IMR-90 (cell line): ENCODE measurements at regions not wholly inside any gene's neighbourhood (a gene's known extent, or its start where the extent isn't known, plus 50 kb on each side); places are given as distances from the start of the nearest gene placed in this dataset.

Experiments
- ATAC-seq: fragments of 200-7000 bp; cut with Tn5 transposase; 2 replicates; pipeline ENCODE4 v1.9.1; 2020; ENCODE audit warnings: low read depth, mild to moderate bottlenecking, moderate library complexity
- BruUV-seq: library from RNA; stranded (reverse); fragments of 400-500 nt; replicated peaks from 2 replicates; lab custom pipeline; 2021; lab: Mats Ljungman, UMichigan
- CTCF ChIA-PET: fragments of 300-600 bp; formaldehyde crosslinking; extraction: SDS; loops from one replicate; lab custom pipeline; 2021; ENCODE audit warnings: antibody characterized with exemption; lab: Yijun Ruan, JAX
- POLR2A ChIA-PET: fragments of 300-600 bp; sonication (Branson Sonifier 250); formaldehyde crosslinking; loops from one replicate; lab custom pipeline; 2022; ENCODE audit warnings: antibody characterized with exemption; ENCODE audit not compliant: unreplicated experiment; lab: Charles Lee
- DNase-seq: peaks from one replicate; pipeline ENCODE4 v3.0.0; 2013
- H2AFZ ChIP-seq: replicated peaks from 2 replicates; pipeline ENCODE3; 2013; ENCODE audit warnings: low read length, mild to moderate bottlenecking; ENCODE audit not compliant: poor library complexity
- H2AK5ac ChIP-seq: 2 replicates; pipeline ENCODE4 v1.6.1; 2013; ENCODE audit warnings: low read depth, low read length, inconsistent platforms
- H2AK9ac ChIP-seq: replicated peaks from 2 replicates; pipeline ENCODE3; 2013; ENCODE audit warnings: mild to moderate bottlenecking, low read depth, low read length, moderate library complexity; ENCODE audit not compliant: poor library complexity
- H2BK120ac ChIP-seq: 2 replicates; pipeline ENCODE4 v1.6.1; 2013; ENCODE audit warnings: low read depth, low read length, inconsistent platforms
- H2BK15ac ChIP-seq: 3 replicates; pipeline ENCODE4 v1.6.1; 2013; ENCODE audit warnings: low read depth, low read length, inconsistent platforms
- H2BK20ac ChIP-seq: 2 replicates; pipeline ENCODE4 v1.6.1; 2013; ENCODE audit warnings: low read depth, mild to moderate bottlenecking, inconsistent platforms, low read length, moderate library complexity
- H2BK5ac ChIP-seq: 2 replicates; pipeline ENCODE4 v1.6.1; 2013; ENCODE audit warnings: mild to moderate bottlenecking, low read depth, low read length, inconsistent platforms; ENCODE audit not compliant: poor library complexity, severe bottlenecking
- H3K14ac ChIP-seq: replicated peaks from 2 replicates; pipeline ENCODE4 v1.6.1; 2013; ENCODE audit warnings: low read depth, low read length, inconsistent platforms
- H3K18ac ChIP-seq: 2 replicates; pipeline ENCODE4 v1.6.1; 2013; ENCODE audit warnings: low read depth, low read length, control low read depth
- H3K23ac ChIP-seq: 2 replicates; pipeline ENCODE4 v1.6.1; 2013; ENCODE audit warnings: low read depth, low read length, inconsistent platforms
- H3K27ac ChIP-seq: 2 replicates; pipeline ENCODE4 v1.5.1; 2013; ENCODE audit warnings: mild to moderate bottlenecking, control low read depth, low read length; ENCODE audit not compliant: insufficient read depth
- H3K27me3 ChIP-seq: 2 replicates; pipeline ENCODE4 v1.6.1; 2013; ENCODE audit warnings: low read length; ENCODE audit not compliant: control insufficient read depth, insufficient read depth
- H3K36me3 ChIP-seq: 2 replicates; pipeline ENCODE4 v1.6.1; 2013; ENCODE audit warnings: low read length, mixed read lengths; ENCODE audit not compliant: control insufficient read depth, insufficient read depth
- H3K4ac ChIP-seq: 2 replicates; pipeline ENCODE4 v1.6.1; 2013; ENCODE audit warnings: low read depth, low read length, inconsistent platforms
- H3K4me1 ChIP-seq: 2 replicates; pipeline ENCODE4 v1.6.1; 2013; ENCODE audit warnings: low read length, mixed read lengths; ENCODE audit not compliant: control insufficient read depth, insufficient read depth
- H3K4me2 ChIP-seq: 2 replicates; pipeline ENCODE4 v1.6.1; 2013; ENCODE audit warnings: low read depth, mild to moderate bottlenecking, control low read depth, low read length, moderate library complexity
- H3K4me3 ChIP-seq: 2 replicates; pipeline ENCODE4 v1.5.1; 2013; ENCODE audit warnings: low read depth, mild to moderate bottlenecking, control low read depth, low read length, moderate library complexity; ENCODE audit not compliant: insufficient read depth
- H3K56ac ChIP-seq: 2 replicates; pipeline ENCODE4 v1.6.1; 2013; ENCODE audit warnings: low read length, inconsistent platforms; ENCODE audit not compliant: insufficient read depth; ENCODE audit errors: extremely low read depth
- H3K79me1 ChIP-seq, 2 experiments: 2 replicates each; pipeline ENCODE4 v1.6.1; 2013; ENCODE audit warnings: low read length in 2 of 2, inconsistent platforms in 1 of 2, low read depth in 1 of 2
- H3K9ac ChIP-seq: 2 replicates; pipeline ENCODE4 v1.6.1; 2013; ENCODE audit warnings: low read depth, low read length, control low read depth
- H3K9me1 ChIP-seq: 2 replicates; pipeline ENCODE4 v1.6.1; 2013; ENCODE audit warnings: low read length, inconsistent platforms; ENCODE audit not compliant: insufficient read depth
- H3K9me3 ChIP-seq: 2 replicates; pipeline ENCODE4 v1.6.1; 2013; ENCODE audit warnings: low read length; ENCODE audit not compliant: control insufficient read depth, insufficient read depth
- H4K20me1 ChIP-seq: 2 replicates; pipeline ENCODE4 v1.6.1; 2013; ENCODE audit warnings: low read length, inconsistent platforms; ENCODE audit not compliant: insufficient read depth
- H4K5ac ChIP-seq: 2 replicates; pipeline ENCODE4 v1.6.1; 2013; ENCODE audit warnings: mild to moderate bottlenecking, low read depth, low read length, control low read depth
- H4K8ac ChIP-seq, 2 experiments: 2 replicates each; pipeline ENCODE4 v1.6.1; 2013; ENCODE audit warnings: low read depth in 2 of 2, low read length in 2 of 2, control low read depth in 1 of 2, inconsistent platforms in 1 of 2
- H4K91ac ChIP-seq: 2 replicates; pipeline ENCODE4 v1.6.1; 2013; ENCODE audit warnings: low read depth, low read length, inconsistent platforms; ENCODE audit not compliant: insufficient read depth
- NFE2L2 ChIP-seq: fragments of 150-350 bp; IDR thresholded peaks from 2 replicates; pipeline ENCODE4 v1.6.1; 2016; ENCODE audit warnings: low read depth, mild to moderate bottlenecking, low read length
- SMC3 ChIP-seq: fragments of 150-350 bp; IDR thresholded peaks from 2 replicates; pipeline ENCODE4 v1.6.1; 2016; ENCODE audit warnings: low read depth, mild to moderate bottlenecking, antibody characterized with exemption, low read length, moderate library complexity
- WGBS, 2 experiments: methylation state at CpG; one replicate each; pipeline versions ENCODE4 v1.1.5 to v1.1.7; 2013; ENCODE audit warnings: missing lambda C conversion rate in 2 of 2; ENCODE audit not compliant: insufficient read length in 1 of 2; ENCODE audit errors: extremely low coverage in 2 of 2; 5-methylcytosine and 5-hydroxymethylcytosine counted together
- dilution Hi-C: fragments of 300-500 bp; cut with HindIII; formaldehyde crosslinking; loops from one replicate; pipeline ENCODE4 v1.14.3; 2018; ENCODE audit warnings: low sequenced_read_pairs; ENCODE audit not compliant: unreplicated experiment
- in situ Hi-C: fragments of 300-500 bp; cut with MboI; formaldehyde crosslinking; loops from 3 replicates; pipeline ENCODE4 v1.14.3; 2019; ENCODE audit warnings: low sequenced_read_pairs, inconsistent platforms, mixed read lengths
- intact Hi-C: fragments of 100-400 bp; cut with micrococcal nuclease; formaldehyde crosslinking; loops from 2 replicates; pipeline ENCODE4 v1.10.0; 2022
- TF ChIP-seq, protein P1 (sequence below): conservative IDR thresholded peaks from 2 replicates; pipeline ENCODE4 v1.5.1; 2012; ENCODE audit warnings: mild to moderate bottlenecking, low read depth, low read length, improper control_type of control experiment
- TF ChIP-seq, protein P2 (sequence below): fragments of 150-350 bp; IDR thresholded peaks from 2 replicates; pipeline ENCODE4 v1.6.1; 2016; ENCODE audit warnings: low read depth, mild to moderate bottlenecking, low read length, moderate library complexity, borderline replicate concordance

DNA sequence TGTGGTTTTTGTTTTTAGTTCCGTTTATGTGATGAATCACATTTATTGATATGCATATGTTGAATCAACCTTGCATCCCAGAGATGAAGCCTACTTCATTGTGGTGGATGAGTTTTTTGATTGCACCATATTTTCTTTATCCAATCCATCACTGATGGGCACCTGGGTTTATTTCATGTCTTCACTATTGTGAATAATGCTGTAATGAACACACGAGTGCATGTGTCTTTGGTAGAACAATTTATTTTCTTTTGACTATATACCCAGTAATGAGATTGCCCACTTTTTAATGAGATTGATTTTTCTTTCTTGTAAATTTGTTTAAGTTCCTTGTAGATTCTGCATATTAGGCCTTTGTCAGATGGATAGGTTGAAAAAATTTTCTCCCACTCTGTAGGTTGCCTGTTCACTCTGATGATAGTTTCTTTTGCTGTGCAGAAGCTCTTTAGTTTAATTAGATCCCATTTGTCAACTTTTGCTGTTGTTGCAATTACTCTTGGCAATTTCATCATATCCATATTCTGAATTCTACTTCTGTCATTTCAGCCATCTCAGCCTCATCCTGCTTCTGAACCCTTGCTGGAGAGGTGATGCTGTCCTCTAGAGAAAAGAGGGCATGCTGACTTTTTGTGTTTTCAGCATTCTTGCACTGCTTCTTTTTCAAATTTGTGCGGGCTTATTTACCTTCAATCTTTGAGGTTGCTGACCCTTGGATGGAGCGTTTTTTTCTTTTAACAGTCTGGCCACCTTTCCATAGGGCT, 96.2 kb upstream of the CTAGE1 start:
- H3K4ac ChIP-seq: no peak overlapping the region
- H2BK20ac ChIP-seq: no peak overlapping the region
- no CpG with 5 or more reads among the region's 4 CpGs for WGBS, 2 experiments
- H3K4me3 ChIP-seq: no peak overlapping the region
- no peak overlapping the region for H4K8ac ChIP-seq
- no peaks in the 10 kb centered on the region for H3K27me3 ChIP-seq
- intact Hi-C loops (no loop called here), dilution Hi-C loops (no loop called here), in situ Hi-C loops (no loop called here)
- ChIA-PET POLR2A (no interaction called here), CTCF (no interaction called here)
- H3K23ac ChIP-seq: no peak overlapping the region
- H4K5ac ChIP-seq: no peak overlapping the region
- DNase-seq (no peak), ATAC-seq (no peak)
- H2BK120ac ChIP-seq: no peak overlapping the region
- H3K79me1 ChIP-seq: no peaks in the 10 kb centered on the region
- no peaks in the 10 kb centered on the region for H3K36me3 ChIP-seq
- H3K18ac ChIP-seq: no peak overlapping the region
- H3K9me1 ChIP-seq: no peaks in the 10 kb centered on the region
- no peak overlapping the region for H2AK9ac ChIP-seq
- no peak overlapping the region for H2AFZ ChIP-seq
- H3K4me2 ChIP-seq: no peak overlapping the region
- no peaks in the 10 kb centered on the region for H3K4me1 ChIP-seq
- H3K56ac ChIP-seq: no peak overlapping the region
- H3K14ac ChIP-seq: no peak overlapping the region
- no peak overlapping the region for H4K91ac ChIP-seq
- H3K9me3 ChIP-seq: no peaks in the 10 kb centered on the region
- H2BK5ac ChIP-seq: no peak overlapping the region
- H3K27ac ChIP-seq: no peak overlapping the region
- no peak overlapping the region for H3K9ac ChIP-seq
- H2BK15ac ChIP-seq: no peak overlapping the region
- no peak overlapping the region for H2AK5ac ChIP-seq
- TF ChIP-seq NFE2L2 (no peak), SMC3 (no peak)
- TF ChIP-seq, protein P1, sequence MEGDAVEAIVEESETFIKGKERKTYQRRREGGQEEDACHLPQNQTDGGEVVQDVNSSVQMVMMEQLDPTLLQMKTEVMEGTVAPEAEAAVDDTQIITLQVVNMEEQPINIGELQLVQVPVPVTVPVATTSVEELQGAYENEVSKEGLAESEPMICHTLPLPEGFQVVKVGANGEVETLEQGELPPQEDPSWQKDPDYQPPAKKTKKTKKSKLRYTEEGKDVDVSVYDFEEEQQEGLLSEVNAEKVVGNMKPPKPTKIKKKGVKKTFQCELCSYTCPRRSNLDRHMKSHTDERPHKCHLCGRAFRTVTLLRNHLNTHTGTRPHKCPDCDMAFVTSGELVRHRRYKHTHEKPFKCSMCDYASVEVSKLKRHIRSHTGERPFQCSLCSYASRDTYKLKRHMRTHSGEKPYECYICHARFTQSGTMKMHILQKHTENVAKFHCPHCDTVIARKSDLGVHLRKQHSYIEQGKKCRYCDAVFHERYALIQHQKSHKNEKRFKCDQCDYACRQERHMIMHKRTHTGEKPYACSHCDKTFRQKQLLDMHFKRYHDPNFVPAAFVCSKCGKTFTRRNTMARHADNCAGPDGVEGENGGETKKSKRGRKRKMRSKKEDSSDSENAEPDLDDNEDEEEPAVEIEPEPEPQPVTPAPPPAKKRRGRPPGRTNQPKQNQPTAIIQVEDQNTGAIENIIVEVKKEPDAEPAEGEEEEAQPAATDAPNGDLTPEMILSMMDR: no peak
- TF ChIP-seq, protein P2, sequence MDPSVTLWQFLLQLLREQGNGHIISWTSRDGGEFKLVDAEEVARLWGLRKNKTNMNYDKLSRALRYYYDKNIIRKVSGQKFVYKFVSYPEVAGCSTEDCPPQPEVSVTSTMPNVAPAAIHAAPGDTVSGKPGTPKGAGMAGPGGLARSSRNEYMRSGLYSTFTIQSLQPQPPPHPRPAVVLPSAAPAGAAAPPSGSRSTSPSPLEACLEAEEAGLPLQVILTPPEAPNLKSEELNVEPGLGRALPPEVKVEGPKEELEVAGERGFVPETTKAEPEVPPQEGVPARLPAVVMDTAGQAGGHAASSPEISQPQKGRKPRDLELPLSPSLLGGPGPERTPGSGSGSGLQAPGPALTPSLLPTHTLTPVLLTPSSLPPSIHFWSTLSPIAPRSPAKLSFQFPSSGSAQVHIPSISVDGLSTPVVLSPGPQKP: no peak
- no peaks in the 10 kb centered on the region for H4K20me1 ChIP-seq
- BruUV-seq: no TSS peak
